Osteoblast (primary cell): ENCODE measurements at regions not wholly inside any gene's neighbourhood (a gene's known extent, or its start where the extent isn't known, plus 50 kb on each side); places are given as distances from the start of the nearest gene placed in this dataset.

ENCODE experiments used
- DNase-seq: peaks from one replicate; pipeline ENCODE4 v3.0.0; 2011; ENCODE audit warnings: low spot score, mixed read lengths; ENCODE audit not compliant: insufficient read length; ENCODE audit errors: missing footprints
- H2AFZ ChIP-seq: 2 replicates; pipeline ENCODE4 v1.6.0; 2011; ENCODE audit warnings: mild to moderate bottlenecking, low read length
- H3K27ac ChIP-seq: 2 replicates; pipeline ENCODE4 v1.5.1; 2011; ENCODE audit warnings: mild to moderate bottlenecking, low read depth, low read length, moderate library complexity
- H3K27me3 ChIP-seq: 2 replicates; pipeline ENCODE4 v1.6.0; 2012; ENCODE audit warnings: mild to moderate bottlenecking, control low read depth, inconsistent platforms, low read length, moderate library complexity; ENCODE audit not compliant: insufficient read depth
- H3K36me3 ChIP-seq: 2 replicates; pipeline ENCODE4 v1.5.1; 2011; ENCODE audit warnings: mild to moderate bottlenecking, low read length, control low read depth, moderate library complexity; ENCODE audit not compliant: insufficient read depth
- H3K4me1 ChIP-seq: 2 replicates; pipeline ENCODE4 v1.5.1; 2011; ENCODE audit warnings: mild to moderate bottlenecking, low read length, control low read depth, moderate library complexity; ENCODE audit not compliant: insufficient read depth
- H3K4me2 ChIP-seq: 2 replicates; pipeline ENCODE4 v1.6.0; 2011; ENCODE audit warnings: mild to moderate bottlenecking, low read length; ENCODE audit not compliant: insufficient read depth
- H3K4me3 ChIP-seq: fragments of 200-600 bp; sonication (generic); 3 replicates; pipeline ENCODE4 v1.5.1; 2012; ENCODE audit warnings: mild to moderate bottlenecking, low read length, inconsistent platforms; ENCODE audit not compliant: insufficient read depth
- H3K79me2 ChIP-seq: 2 replicates; pipeline ENCODE4 v1.6.0; 2012; ENCODE audit warnings: mild to moderate bottlenecking, low read length, control low read depth, inconsistent platforms; ENCODE audit not compliant: insufficient read depth
- H3K9me3 ChIP-seq: 2 replicates; pipeline ENCODE4 v1.5.1; 2011; ENCODE audit warnings: low read depth, low read length, control low read depth
- H4K20me1 ChIP-seq: 2 replicates; pipeline ENCODE4 v1.6.0; 2012; ENCODE audit warnings: mild to moderate bottlenecking, low read length, control low read depth; ENCODE audit not compliant: insufficient read depth
- CTCF ChIP-seq: IDR thresholded peaks from 2 replicates; pipeline ENCODE4 v1.5.1; 2011; ENCODE audit warnings: mild to moderate bottlenecking, low read depth, low read length, moderate library complexity; ENCODE audit errors: extremely low read depth

- H3K79me2 ChIP-seq: no peaks in the 10 kb centered on the region
- no peaks in the 10 kb centered on the region for H3K9me3 ChIP-seq
- H3K4me2 ChIP-seq: no peak overlapping the region
- no peak for TF ChIP-seq CTCF
- no peak overlapping the region for H3K4me3 ChIP-seq
- H3K36me3 ChIP-seq: no peaks in the 10 kb centered on the region
- H4K20me1 ChIP-seq: no peaks in the 10 kb centered on the region
- H3K27me3 ChIP-seq: no peaks in the 10 kb centered on the region
- no peak overlapping the region for H3K27ac ChIP-seq
- DNase-seq: no peak
- no peak overlapping the region for H2AFZ ChIP-seq
- H3K4me1 ChIP-seq: no peaks in the 10 kb centered on the region
These were observed 122.9 kb upstream of the GRAMD2B start for GRCh38 chr5:126300293-126300692.

- DNase-seq: no peak
- no peak overlapping the region for H3K27ac ChIP-seq
- no peaks in the 10 kb centered on the region for H3K27me3 ChIP-seq
These were observed 122.2 kb upstream of the GRAMD2B start for GRCh38 chr5:126301056-126301455.

GRCh38 chr5:126309860-126310259 lies 113.3 kb upstream of the GRAMD2B start:
- Histone ChIP-seq H3K4me2 (no peak overlapping the region), H3K4me3 (no peak overlapping the region), H3K27ac (no peak overlapping the region), H3K9me3 (no peaks in the 10 kb centered on the region), H2AFZ (peak overlapping the region; percentile 26), H4K20me1 (no peaks in the 10 kb centered on the region), H3K79me2 (no peaks in the 10 kb centered on the region), H3K36me3 (no peaks in the 10 kb centered on the region), H3K27me3 (no peaks in the 10 kb centered on the region), H3K4me1 (no peaks in the 10 kb centered on the region)
- DNase-seq: peak; percentile 17
- TF ChIP-seq CTCF: no peak

More at GRCh38 chr5:126301056-126301455, 122.2 kb upstream of the GRAMD2B start:
- Histone ChIP-seq H3K4me3 (no peak overlapping the region), H3K79me2 (no peaks in the 10 kb centered on the region), H2AFZ (no peak overlapping the region), H3K36me3 (no peaks in the 10 kb centered on the region), H4K20me1 (no peaks in the 10 kb centered on the region), H3K9me3 (no peaks in the 10 kb centered on the region), H3K4me2 (no peak overlapping the region), H3K4me1 (no peaks in the 10 kb centered on the region)
- TF ChIP-seq CTCF: no peak

GRCh38 chr5:126311766-126312165 lies 111.4 kb upstream of the GRAMD2B start:
- no peak for DNase-seq

More at GRCh38 chr5:126311766-126312165, 111.4 kb upstream of the GRAMD2B start:
- Histone ChIP-seq H3K9me3 (no peaks in the 10 kb centered on the region), H3K4me2 (no peak overlapping the region), H2AFZ (no peak overlapping the region), H3K36me3 (no peaks in the 10 kb centered on the region), H3K27ac (no peak overlapping the region), H3K27me3 (no peaks in the 10 kb centered on the region), H3K79me2 (no peaks in the 10 kb centered on the region), H4K20me1 (no peaks in the 10 kb centered on the region), H3K4me1 (no peaks in the 10 kb centered on the region), H3K4me3 (no peak overlapping the region)
- TF ChIP-seq CTCF: no peak
